Urothelium cell line (cell line): ENCODE measurements at regions not wholly inside any gene's neighbourhood (a gene's known extent, or its start where the extent isn't known, plus 50 kb on each side); places are given as distances from the start of the nearest gene placed in this dataset.

Experiments used
- DNase-seq: peaks from one replicate; pipeline ENCODE4 v3.0.0; 2011; ENCODE audit warnings: low spot score, mixed read lengths
- FAIRE-seq: peaks from 2 replicates; lab custom pipeline; 2011; peaks lifted over from hg19 to GRCh38; lab: Jason Lieb, UNC

DNA sequence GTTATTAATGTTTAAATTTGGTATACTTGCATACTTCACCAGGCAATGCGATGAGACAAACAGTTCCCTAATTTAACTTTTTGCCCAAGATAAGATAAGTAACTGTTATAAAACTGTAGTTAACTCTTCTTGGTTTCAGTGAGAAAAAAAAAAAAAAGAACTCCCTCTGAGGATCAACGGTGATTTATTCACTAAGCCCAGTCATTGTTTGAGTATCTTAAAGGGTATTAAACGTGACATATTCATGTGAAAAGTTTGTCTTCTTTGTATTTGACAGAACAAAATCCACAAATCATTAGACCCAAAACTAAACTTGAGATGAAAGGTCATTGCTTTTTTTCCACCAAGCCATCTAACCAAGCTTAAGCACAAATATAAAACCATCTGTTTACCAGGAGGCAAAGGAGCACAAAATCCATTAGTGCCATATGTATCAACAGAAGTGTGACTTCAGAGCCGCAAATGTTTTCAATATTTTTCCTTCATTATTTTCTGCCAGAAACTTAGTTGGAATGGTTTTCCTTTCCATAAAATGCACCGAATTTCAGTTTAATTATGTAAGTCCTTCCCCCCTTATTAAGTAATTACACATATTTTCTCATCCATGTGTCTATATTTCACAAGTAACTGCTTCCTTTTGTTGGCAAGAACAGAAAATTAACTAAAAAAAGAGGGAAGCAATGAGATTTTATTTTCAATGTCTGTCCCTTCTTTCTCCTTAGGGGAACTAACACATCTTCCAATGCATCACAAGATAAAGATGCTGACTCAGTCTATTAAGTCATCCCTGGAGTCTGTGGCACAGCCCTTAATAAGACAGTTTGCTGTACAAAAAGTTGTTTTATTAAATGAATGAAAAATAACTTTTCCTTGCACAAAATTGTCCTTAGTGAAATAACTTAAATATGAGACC, 92.2 kb upstream of the RAP2B start:
- DNase-seq (peak; percentile 11), FAIRE-seq (no peak)

DNA sequence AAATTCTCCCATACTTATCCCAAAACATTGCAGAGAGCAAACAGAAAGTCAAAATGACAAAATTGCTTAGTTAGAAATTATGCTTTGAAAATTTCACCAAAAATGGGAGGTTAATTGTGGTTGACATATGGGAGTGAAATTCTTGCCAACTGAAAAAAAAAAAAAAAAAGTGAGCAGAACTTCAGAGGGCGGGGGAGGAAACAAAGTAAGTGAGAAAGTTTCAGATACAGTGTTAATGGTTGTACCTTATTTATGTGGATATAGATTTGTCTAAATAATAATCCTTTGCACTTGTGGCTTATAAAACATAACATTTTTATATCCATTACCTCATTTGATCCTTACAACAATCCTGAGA, 91.5 kb upstream of the RAP2B start:
- FAIRE-seq = no peak
- DNase-seq = no peak

DNA sequence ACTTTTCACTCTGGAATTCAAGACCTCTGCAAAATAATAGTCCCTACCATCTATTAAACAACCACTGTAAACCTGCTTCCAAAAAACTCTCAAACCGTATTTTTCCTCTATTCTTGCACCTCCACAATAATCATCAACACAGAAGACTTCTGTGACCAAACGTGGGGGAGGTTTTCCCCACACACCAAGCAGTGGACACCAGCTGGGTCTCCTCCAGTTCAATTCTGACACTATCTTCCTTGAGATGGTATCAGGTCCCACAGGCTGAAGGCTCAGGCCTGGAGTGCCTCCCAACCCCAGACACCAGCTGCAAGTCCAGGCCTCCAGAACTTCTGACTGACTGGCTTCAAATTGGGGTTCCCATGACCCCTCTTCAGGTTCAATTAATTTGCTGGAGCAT, 89.6 kb upstream of the RAP2B start:
- DNase-seq = no peak
- FAIRE-seq = no peak

DNA sequence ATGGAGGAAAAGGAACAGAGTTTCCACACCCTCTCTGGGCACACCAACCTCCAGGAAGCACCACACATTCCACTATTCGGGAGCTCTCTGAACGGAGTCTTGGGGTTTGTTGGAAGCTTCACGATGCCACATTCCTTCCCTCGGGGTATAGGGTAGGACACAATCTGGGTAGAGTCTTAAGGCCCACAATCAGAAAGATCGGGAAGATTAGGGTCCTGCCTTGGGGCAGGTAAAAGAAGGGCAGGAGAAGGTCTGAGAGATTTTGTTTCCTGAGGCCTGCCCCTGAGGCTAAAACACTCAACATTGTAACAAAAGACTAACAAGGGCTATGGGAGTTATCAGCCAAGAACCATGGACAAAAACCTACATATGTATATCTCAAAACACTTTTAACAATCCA, 89.2 kb upstream of the RAP2B start:
- DNase-seq = no peak
- no peak for FAIRE-seq

DNA sequence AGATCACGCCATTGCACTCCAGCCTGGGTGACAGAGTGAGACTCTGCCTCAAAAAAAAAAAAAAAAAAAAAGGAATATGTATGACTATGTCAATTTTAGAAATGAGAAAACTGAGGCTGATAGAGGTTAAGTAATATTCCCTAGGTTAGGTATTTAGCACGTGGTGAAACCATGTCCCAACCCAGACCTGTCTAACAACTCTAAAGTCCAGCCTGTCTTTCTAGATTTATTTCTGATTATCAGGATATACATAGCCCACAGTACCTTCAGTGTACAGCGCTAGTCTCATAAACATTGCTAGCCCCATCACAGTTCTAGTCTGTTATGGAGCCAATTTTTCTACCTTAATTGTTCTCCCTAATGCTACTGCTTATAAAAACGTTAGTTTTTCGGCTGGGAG, 88.4 kb upstream of the RAP2B start:
- no peak for DNase-seq
- FAIRE-seq = no peak

DNA sequence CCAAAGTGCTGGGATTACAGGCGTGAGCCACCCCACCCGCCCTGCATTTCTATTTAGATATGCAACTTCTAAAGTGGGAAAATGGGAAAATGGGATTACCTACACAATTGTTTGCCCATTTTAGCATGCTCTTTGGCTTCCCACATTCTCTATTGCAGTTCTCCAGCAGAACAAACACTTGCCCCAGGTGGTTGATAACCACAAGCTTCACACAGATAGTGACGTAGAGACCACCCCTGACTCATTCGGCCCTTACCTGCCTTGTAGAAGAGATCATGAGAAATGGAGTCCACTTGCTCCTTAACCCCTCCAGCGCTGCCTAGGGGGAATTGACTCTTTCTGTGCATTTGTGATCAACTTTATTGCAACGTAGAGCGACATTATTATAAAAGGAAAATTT, 83.2 kb upstream of the RAP2B start:
- DNase-seq (no peak), FAIRE-seq (no peak)

DNA sequence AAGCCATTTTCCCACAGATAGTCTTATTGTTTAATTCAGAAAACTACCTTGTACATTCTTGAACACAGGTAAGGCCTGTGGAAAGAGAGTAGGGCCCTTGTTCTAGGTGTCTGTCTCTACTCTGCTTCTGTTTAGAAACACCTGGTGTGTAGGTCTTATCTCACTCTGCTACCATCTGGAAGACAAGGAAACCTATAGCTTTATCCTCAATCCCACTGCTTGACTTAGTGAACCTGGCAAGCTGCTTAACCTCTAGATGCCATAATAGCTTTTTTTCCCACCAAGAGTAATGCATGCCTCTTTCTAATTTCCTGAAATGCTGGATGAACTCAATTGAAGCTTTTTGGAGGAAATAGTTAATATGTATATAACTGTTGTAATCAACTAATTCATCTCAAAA, 82.6 kb upstream of the RAP2B start:
- no peak for DNase-seq
- FAIRE-seq = no peak

DNA sequence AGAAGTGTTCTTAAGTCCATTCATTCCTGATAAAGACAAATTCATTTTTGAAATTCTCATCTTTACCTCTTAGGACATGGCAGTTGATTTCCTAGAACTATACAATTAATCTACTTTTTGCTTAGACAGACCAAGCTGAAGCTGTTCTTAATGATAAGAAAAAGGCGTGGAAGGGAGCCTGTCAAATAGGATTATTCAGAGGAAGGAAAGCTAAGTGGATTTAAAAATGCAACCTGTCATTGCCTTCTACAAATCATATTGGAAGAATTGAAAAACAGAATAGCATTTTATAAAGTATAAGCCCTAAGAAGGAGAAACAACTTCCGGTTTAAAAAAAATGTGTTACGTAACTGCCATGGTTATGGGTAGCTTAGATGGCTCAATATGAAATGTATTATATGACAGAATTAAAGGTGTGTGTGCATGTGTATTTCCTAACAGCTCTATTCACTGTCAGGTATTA, 81.2 kb upstream of the RAP2B start:
- DNase-seq = no peak
- no peak for FAIRE-seq

DNA sequence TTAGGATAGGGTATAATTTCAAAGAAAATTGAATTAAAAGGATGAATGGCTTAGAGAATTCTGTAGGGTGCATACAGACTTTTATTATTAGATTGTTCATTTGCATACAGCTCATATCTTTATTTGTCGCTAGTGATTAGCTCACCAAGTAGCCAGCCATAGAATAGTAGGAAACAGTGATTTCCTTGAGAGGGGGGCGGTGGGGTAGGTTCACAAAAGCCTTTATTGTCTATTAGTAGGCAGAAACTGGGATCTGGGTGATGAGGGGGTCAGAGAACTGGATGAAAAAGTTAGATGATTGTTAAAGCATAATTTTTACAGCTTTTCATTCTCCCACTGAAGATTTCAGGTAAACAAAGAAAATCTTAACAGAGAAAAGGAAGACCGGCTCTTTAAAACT, 77.6 kb upstream of the RAP2B start:
- DNase-seq = no peak

DNA sequence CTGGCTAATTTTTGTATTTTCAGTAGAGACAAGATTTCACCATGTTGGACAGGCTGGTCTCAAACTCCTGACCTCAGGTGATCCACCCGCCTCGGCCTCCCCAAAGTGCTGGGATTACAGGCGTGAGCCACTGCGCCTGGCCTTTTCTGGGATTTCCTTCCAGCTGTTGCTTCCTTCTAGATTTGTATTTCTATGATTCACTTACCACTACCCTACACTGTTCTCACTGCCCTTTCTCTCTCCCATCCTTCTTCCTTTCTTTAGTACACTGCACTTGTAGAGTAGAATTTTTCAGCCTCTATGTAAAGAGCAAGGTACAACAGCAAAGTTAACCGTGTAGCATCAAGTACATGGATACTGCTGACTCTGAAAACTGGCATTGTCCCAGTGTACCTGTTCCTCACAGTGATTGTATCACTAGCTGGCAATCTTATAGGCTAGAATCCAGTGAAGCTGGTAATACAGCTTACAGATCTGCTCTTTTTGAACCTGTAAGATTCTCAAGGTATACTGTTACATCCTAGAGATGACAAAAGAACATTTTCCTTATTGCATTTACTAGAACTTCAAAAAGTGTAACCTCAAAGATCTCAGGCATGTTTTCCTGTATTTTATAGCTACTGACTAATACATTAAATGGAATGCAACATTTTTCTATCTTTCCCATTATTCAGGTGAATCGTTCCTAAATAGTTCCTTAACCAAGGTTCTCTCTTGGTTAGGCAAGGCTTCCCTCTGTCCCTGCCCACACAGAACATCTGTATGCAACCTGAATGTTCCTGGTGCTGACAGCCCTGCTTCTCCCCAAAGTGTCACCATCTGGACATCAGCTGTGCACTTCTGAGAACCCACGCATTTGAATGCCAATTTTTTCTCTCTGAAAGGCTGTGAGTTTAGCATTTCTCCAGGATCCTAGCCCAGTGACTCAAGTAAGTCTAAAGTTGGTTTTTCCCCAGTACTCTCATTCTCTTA, 74.1 kb upstream of the RAP2B start:
- no peak for DNase-seq

More for the DNA sequence above, 77.6 kb upstream of the RAP2B start:
- FAIRE-seq = no peak

DNA sequence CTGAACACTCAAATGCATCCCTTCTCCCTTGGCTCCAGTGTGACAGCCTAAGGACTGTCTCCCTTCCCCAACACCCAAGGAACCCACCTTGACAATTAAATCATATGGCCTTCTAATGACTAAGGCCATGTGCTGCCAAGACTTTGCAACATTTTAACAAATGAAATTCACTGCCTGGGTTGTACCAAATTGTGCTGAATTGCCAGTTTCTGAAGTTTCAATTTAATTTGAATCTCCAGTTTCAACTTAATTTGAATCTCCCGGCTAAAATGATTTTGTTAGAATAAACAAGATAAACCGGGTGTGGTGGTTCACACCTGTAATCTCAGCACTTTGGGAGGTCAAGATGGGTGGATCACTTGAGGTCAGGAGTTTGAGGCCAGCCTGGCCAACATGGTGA, 72.4 kb upstream of the RAP2B start:
- FAIRE-seq (no peak), DNase-seq (no peak)

More for the DNA sequence above, 74.1 kb upstream of the RAP2B start:
- FAIRE-seq = no peak

DNA sequence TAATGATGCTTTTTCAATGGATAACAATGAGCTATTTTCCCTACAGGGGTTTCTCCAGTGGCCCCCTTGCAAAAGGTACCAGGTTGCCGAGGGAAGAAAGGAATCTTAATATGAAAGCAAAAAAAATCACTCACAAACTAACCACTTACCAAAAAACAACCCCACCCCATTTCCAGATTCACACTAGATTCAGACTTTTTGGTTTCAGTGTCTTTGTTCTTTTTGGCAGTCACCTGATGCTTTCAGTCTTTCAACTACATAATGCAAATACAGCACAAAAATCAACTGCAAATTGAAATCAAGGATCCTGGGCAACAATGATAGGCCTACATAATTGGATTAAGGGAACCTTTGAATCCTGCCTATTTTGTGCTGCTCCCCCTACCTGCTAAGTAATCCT, 71.1 kb upstream of the RAP2B start:
- FAIRE-seq (no peak), DNase-seq (no peak)

DNA sequence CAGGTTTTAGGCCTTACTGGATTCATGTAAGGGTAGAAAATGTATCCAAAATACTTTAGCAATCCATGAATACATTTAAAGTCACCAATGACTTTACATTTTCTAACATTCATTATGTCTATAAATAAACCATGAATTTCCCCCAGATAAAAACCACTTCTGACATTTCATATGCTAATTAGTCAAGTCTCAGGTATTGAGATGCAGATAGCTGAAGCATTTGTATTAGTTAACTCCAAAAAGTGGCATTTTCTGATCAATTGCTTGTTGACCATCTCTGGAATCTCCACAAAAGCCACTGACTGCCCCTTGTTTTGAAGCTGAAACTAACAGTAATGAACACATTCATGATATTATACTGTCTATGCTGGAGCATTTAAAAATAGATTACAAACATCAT, 68.4 kb upstream of the RAP2B start:
- no peak for FAIRE-seq
- DNase-seq = no peak

DNA sequence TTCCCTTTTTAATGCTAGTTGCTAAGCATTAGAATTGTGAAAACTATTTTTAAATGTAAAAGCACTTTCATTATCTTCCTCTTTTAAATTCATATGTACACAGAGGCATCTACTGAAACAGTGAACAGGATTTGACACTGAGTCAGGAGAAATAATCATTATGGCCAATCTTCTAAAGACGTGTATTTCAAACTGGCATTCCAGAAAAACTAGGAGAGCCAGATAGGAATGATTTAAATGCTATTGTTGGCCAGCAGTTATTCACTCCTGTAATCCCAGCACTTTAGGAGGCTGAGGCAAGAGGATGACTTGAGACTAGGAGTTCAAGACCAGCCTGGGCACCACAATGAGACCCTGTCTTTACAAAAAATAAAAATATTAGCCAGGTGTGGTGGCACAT, 67.6 kb upstream of the RAP2B start:
- DNase-seq (no peak), FAIRE-seq (no peak)

DNA sequence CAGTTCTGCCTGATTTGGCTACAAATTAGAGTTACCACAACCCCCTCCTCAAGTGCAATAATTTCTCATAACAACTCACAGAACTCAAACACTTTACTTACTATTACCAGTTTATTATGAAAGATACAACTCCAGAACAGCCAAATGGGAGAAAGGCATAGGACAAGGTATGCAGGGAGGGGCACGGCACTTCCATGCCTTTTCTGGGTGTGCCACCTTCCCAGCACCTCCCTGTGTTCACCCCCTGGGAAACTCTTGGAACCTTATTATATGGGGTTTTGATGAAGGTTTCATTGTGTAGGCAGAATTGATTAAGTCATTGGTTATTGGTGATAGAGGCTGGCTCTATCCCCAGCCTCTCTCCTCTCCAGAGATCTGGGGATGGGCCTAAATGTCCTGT, 66.6 kb upstream of the RAP2B start:
- FAIRE-seq = no peak

DNA sequence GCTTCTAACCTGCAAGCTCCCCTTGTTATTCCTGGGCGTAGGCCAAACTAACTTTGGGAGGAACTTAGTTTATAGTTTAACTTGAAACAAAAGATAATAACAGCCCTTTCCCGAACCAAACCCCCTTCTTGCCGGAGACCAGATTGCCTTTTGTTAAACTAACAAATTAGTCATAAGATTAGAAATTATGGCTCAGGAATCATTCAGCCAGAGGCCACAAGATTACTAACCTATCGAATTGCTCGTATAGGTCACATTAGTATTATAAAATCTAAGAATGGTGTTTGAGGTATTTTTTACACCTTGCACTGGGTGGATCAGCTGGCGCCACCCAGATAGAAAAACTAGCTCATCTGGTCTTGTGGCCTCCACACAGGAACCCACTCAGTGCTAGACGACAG, 65.3 kb upstream of the RAP2B start:
- DNase-seq = no peak
- FAIRE-seq = no peak

More for the DNA sequence above, 66.6 kb upstream of the RAP2B start:
- no peak for DNase-seq

DNA sequence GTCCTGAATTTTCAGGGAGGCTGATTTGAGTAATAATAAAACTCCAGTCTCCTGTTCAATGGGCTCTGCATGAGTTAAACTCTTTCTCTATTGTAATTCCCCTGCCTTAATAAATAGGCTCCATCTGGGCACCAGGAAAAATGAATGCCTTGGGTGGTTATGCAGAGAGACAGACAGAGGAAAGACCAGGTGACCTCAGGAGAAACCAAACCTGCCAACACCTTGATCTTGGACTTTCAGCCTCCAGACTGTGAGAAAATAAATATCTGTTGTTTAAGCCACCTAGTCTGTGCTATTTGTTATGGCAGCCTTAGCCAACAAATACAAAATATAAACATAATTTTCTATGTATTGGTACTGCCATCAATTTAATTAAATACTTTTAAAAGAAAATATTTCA, 64.8 kb upstream of the RAP2B start:
- FAIRE-seq = no peak
- DNase-seq = no peak

DNA sequence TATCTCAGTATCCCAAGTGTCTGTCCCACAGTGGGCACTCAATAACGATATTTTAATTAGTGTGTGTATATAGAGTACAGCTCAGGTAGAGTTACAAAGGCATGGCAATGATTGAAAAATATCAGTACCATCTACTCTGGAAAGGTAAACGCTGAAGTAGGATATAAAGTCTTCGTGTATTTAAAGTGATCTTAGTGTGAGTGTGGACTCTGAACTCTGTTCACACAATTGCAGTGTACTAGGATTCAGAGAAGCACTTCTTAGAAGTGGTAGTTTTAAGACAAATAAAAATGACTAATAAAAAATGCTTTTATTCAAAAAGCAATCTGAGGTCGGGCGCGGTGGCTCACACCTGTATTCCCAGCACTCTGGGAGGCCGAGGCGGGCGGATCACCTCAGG, 62.9 kb upstream of the RAP2B start:
- FAIRE-seq (no peak), DNase-seq (no peak)

DNA sequence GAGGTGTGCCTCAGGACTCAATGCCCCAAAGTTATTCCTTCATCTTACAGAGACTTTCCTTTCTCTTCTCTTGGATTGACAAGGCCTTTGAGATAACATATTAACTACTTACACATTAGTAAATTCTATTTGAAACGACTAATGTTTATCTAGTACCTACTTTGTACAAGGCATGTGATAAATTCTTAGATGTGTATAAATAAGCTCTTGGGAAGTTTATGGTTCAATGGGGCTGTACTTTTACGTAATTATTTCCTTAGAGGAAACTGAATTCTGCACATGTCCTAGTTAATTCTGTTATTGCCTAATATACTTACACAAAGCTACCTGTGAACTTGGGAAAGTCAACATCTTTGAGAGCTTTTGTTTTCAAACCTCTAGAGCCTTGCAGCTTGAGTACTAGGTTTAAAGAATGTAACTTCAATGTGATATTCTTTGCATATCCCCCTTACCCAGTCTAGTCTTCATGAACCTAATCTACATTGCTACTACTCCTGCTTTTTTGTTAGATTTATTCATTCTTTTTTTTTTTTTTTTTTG, 58.5 kb upstream of the RAP2B start:
- no peak for DNase-seq
- FAIRE-seq = no peak

DNA sequence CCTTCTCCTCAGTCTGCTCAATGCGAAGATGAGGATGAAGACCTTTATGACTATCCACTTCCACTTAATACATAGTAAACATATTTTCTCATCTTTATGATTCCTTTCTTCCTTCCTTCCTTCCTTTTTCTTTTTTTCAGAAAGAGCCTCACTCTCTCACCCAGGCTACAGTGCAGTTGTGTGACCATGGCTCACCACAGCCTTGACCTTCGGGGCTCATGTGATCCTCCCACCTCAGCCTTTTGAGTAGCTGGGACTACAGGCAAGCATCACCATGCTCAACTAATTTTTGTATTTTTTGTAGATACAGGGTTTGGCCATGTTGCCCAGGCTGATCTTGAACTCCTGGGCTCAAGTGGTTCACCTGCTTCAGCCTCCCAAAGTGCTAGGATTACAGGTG, 52.0 kb upstream of the RAP2B start:
- DNase-seq (no peak), FAIRE-seq (no peak)

DNA sequence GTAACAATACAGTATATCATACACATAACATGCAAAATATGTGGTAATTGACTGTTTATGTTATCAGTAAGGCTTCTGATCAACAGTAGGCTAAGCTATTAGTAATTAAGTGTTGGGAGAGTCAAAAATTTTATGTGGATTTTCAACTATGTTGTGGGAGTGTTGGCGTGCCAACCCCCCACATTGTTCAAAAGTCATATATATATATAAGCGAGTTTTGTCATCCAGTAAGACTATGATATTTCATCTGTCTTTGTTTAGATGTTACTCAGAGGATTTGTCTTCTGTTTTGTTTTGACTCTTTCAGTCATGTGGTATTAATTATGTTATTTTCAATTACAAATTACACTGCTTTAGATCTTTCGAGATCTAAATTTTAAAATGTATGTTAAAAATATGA, 51.0 kb upstream of the RAP2B start:
- DNase-seq (no peak), FAIRE-seq (no peak)
